Endothelial cell of umbilical vein (primary cell): ENCODE measurements at regions not wholly inside any gene's neighbourhood (a gene's known extent, or its start where the extent isn't known, plus 50 kb on each side); places are given as distances from the start of the nearest gene placed in this dataset.

ENCODE experiments used
- BruUV-seq: library from RNA; stranded (reverse); fragments of 400-500 nt; replicated peaks from 2 replicates; lab custom pipeline; 2021; lab: Mats Ljungman, UMichigan
- CTCF ChIA-PET: fragments of 300-600, 350-600 bp; sonication (Branson Sonifier 250); formaldehyde crosslinking; loops from one replicate; lab custom pipeline; 2021; ENCODE audit warnings: antibody characterized with exemption, inconsistent platforms; lab: Charles Lee
- POLR2A ChIA-PET: fragments of 300-600, 350-600 bp; sonication (Branson Sonifier 250); formaldehyde crosslinking; loops from one replicate; lab custom pipeline; 2021; ENCODE audit warnings: antibody characterized with exemption, inconsistent platforms; lab: Charles Lee
- DNase-seq: peaks from one replicate; pipeline ENCODE4 v3.0.0-alpha.2; 2011; ENCODE audit warnings: low read depth, low spot score
- FAIRE-seq: peaks from 2 replicates; lab custom pipeline; 2011; peaks lifted over from hg19 to GRCh38; lab: Jason Lieb, UNC
- H2AFZ ChIP-seq: 2 replicates; pipeline ENCODE4 v1.6.0; 2012; ENCODE audit warnings: low read depth, low read length, control low read depth, inconsistent platforms
- H3K27ac ChIP-seq: 2 replicates; pipeline ENCODE4 v1.5.1; 2011; ENCODE audit warnings: low read depth, mild to moderate bottlenecking, control low read depth, low read length, moderate library complexity; ENCODE audit not compliant: insufficient read depth
- H3K27me3 ChIP-seq, 2 experiments: 2 replicates each; pipeline versions ENCODE4 v1.6.0 to v1.6.1; 2011; ENCODE audit warnings: low read length in 2 of 2, mixed read lengths in 1 of 2; ENCODE audit not compliant: control insufficient read depth in 2 of 2, insufficient read depth in 2 of 2
- H3K36me3 ChIP-seq, 2 experiments: 2 replicates in 1 of 2; 3 replicates in 1 of 2; pipeline ENCODE4 v1.5.1; 2011; ENCODE audit warnings: low read length in 2 of 2, mild to moderate bottlenecking in 1 of 2, moderate library complexity in 1 of 2; ENCODE audit not compliant: control insufficient read depth in 2 of 2, insufficient read depth in 2 of 2; ENCODE audit errors: extremely low read depth in 1 of 2
- H3K4me1 ChIP-seq: 3 replicates; pipeline ENCODE4 v1.5.1; 2011; ENCODE audit warnings: mild to moderate bottlenecking, low read length; ENCODE audit not compliant: control insufficient read depth, insufficient read depth; ENCODE audit errors: extremely low read depth
- H3K4me2 ChIP-seq: 2 replicates; pipeline ENCODE4 v1.6.1; 2011; ENCODE audit warnings: low read length, control low read depth, mixed read lengths; ENCODE audit not compliant: insufficient read depth
- H3K4me3 ChIP-seq, 3 experiments: fragments of 200-600 bp in 1 of 3; sonication (generic), shearing (Covaris generic) in 1 of 3; replicated peaks in 1 of 3; 2 replicates each; pipeline ENCODE4 v1.5.1; 2011 to 2016; ENCODE audit warnings: control low read depth in 3 of 3, low read length in 3 of 3, mild to moderate bottlenecking in 2 of 3, inconsistent platforms in 1 of 3, low read depth in 1 of 3, moderate library complexity in 1 of 3; ENCODE audit not compliant: insufficient read depth in 1 of 3
- H3K79me2 ChIP-seq: 2 replicates; pipeline ENCODE4 v1.6.0; 2012; ENCODE audit warnings: low read length, inconsistent platforms; ENCODE audit not compliant: control insufficient read depth, insufficient read depth
- H3K9ac ChIP-seq: replicated peaks from 2 replicates; pipeline ENCODE3; 2011; ENCODE audit warnings: low read length, control low read depth; ENCODE audit not compliant: insufficient read depth; ENCODE audit errors: extremely low read depth
- H3K9me1 ChIP-seq: replicated peaks from 3 replicates; pipeline ENCODE4 v1.6.0; 2011; ENCODE audit warnings: mild to moderate bottlenecking, low read length; ENCODE audit not compliant: control insufficient read depth, insufficient read depth; ENCODE audit errors: extremely low read depth
- H3K9me3 ChIP-seq: replicated peaks from 2 replicates; pipeline ENCODE4 v1.5.1; 2012; ENCODE audit warnings: low read length, inconsistent platforms; ENCODE audit not compliant: control insufficient read depth, insufficient read depth
- H4K20me1 ChIP-seq: replicated peaks from 2 replicates; pipeline ENCODE3; 2011; ENCODE audit warnings: mild to moderate bottlenecking, low read length; ENCODE audit not compliant: control insufficient read depth, insufficient read depth; ENCODE audit errors: extremely low read depth
- EZH2 ChIP-seq: IDR thresholded peaks from 2 replicates; pipeline ENCODE4 v1.6.1; 2012; ENCODE audit warnings: borderline replicate concordance, low read depth, mild to moderate bottlenecking, moderate library complexity, low read length, inconsistent platforms; ENCODE audit not compliant: severe bottlenecking
- FOS ChIP-seq: IDR thresholded peaks from 2 replicates; pipeline ENCODE4 v1.6.1; 2011; ENCODE audit warnings: mild to moderate bottlenecking, low read length, moderate library complexity, borderline replicate concordance; ENCODE audit not compliant: insufficient read depth
- GATA2 ChIP-seq: IDR thresholded peaks from 2 replicates; pipeline ENCODE4 v1.7.0; 2011; ENCODE audit warnings: low read depth, mild to moderate bottlenecking, moderate library complexity, mixed read lengths, low read length; ENCODE audit not compliant: insufficient read length, insufficient read depth
- JUN ChIP-seq: IDR thresholded peaks from 2 replicates; pipeline ENCODE4 v1.6.1; 2011; ENCODE audit warnings: borderline replicate concordance, low read depth; ENCODE audit not compliant: insufficient read length, insufficient read depth
- MYC ChIP-seq: IDR thresholded peaks from one replicate; pipeline ENCODE4 v1.6.1; 2011; ENCODE audit warnings: mild to moderate bottlenecking, low read depth, low read length
- POLR2A ChIP-seq: IDR thresholded peaks from 2 replicates; pipeline ENCODE4 v1.6.1; 2012; ENCODE audit warnings: low read depth, mild to moderate bottlenecking, control low read depth, low read length
- POLR2AphosphoS5 ChIP-seq: IDR thresholded peaks from 2 replicates; pipeline ENCODE4 v1.6.1; 2012; ENCODE audit warnings: low read depth, mild to moderate bottlenecking, control low read depth, low read length, moderate library complexity; ENCODE audit not compliant: insufficient read depth
- dilution Hi-C: fragments of 300-500 bp; cut with MboI; formaldehyde crosslinking; loops from one replicate; pipeline ENCODE4 v1.15.0; 2019; ENCODE audit warnings: low sequenced_read_pairs; ENCODE audit not compliant: extremely low pct_ligation_motif_present
- intact Hi-C: fragments of 100-400 bp; cut with micrococcal nuclease; formaldehyde crosslinking; loops from one replicate; pipeline ENCODE4 v1.10.0; 2022
- TF ChIP-seq, protein P1 (sequence below): IDR thresholded peaks from 2 replicates; pipeline ENCODE4 v1.6.1; 2011; ENCODE audit not compliant: insufficient read depth, insufficient read length
- TF ChIP-seq, protein P2 (sequence below), 2 donors: IDR thresholded peaks; 1 replicate in 1 of 2; 2 replicates in 1 of 2; pipeline ENCODE4 v1.5.1; 2011; ENCODE audit warnings: low read length in 2 of 2, mild to moderate bottlenecking in 2 of 2, moderate library complexity in 2 of 2, control low read depth in 1 of 2, inconsistent platforms in 1 of 2, low read depth in 1 of 2; ENCODE audit not compliant: insufficient read depth in 1 of 2; ENCODE audit errors: extremely low read depth in 1 of 2

DNA sequence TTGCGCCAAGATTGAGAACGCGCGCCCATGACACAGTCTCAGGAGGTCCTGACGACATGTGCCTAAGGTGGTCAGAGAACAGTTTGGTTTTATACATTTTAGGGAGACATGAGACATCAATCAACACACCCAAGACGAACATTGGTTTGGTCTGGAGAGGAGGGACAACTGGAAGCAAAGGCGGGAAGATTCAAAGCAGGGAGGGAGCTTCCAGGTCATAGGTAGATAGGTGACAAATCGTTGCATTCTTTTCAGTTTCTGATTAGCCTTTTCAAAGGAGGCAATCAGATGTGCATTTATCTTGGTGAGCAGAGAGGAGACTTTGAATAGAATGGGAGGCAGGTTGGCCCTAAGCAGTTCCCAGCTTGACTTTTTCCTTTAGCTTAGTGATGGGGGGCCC is 828.4 kb upstream of the DPPA4 start:
- no peak overlapping the region for H3K4me2 ChIP-seq
- H3K4me1 ChIP-seq = no peaks in the 10 kb centered on the region
- BruUV-seq = no TSS peak
- H2AFZ ChIP-seq = no peak overlapping the region
- no peaks in the 10 kb centered on the region for H3K79me2 ChIP-seq
- H3K9me3 ChIP-seq = no peaks in the 10 kb centered on the region
- no peak overlapping the region for H3K27ac ChIP-seq
- no peaks in the 10 kb centered on the region for H3K36me3 ChIP-seq
- H3K4me3 ChIP-seq = no peak overlapping the region
- H4K20me1 ChIP-seq = no peaks in the 10 kb centered on the region
- FAIRE-seq (no peak), DNase-seq (no peak)
- intact Hi-C loops = no loop called here
- ChIA-PET POLR2A (interaction anchor here (0.6 kb wide), 1 partner anchor 407 kb away, joined by 10 read pairs; no protein-coding TSS in a partner anchor), CTCF (no interaction called here)
- no peak overlapping the region for H3K9ac ChIP-seq
- H3K9me1 ChIP-seq = no peaks in the 10 kb centered on the region
- dilution Hi-C loops = no loop called here
- TF ChIP-seq MYC (no peak), GATA2 (no peak), POLR2AphosphoS5 (no peak), JUN (no peak), EZH2 (no peak)
- TF ChIP-seq, protein P1, sequence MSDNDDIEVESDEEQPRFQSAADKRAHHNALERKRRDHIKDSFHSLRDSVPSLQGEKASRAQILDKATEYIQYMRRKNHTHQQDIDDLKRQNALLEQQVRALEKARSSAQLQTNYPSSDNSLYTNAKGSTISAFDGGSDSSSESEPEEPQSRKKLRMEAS = no peak
- TF ChIP-seq, protein P2, sequence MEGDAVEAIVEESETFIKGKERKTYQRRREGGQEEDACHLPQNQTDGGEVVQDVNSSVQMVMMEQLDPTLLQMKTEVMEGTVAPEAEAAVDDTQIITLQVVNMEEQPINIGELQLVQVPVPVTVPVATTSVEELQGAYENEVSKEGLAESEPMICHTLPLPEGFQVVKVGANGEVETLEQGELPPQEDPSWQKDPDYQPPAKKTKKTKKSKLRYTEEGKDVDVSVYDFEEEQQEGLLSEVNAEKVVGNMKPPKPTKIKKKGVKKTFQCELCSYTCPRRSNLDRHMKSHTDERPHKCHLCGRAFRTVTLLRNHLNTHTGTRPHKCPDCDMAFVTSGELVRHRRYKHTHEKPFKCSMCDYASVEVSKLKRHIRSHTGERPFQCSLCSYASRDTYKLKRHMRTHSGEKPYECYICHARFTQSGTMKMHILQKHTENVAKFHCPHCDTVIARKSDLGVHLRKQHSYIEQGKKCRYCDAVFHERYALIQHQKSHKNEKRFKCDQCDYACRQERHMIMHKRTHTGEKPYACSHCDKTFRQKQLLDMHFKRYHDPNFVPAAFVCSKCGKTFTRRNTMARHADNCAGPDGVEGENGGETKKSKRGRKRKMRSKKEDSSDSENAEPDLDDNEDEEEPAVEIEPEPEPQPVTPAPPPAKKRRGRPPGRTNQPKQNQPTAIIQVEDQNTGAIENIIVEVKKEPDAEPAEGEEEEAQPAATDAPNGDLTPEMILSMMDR (IDR thresholded peaks at IDR 0.05; ENCODE audit: extremely low read depth in 1 of 2, insufficient read depth in 1 of 2, low read depth in 1 of 2, low read length in 2 of 2) = no peak
- no peaks in the 10 kb centered on the region for H3K27me3 ChIP-seq

DNA sequence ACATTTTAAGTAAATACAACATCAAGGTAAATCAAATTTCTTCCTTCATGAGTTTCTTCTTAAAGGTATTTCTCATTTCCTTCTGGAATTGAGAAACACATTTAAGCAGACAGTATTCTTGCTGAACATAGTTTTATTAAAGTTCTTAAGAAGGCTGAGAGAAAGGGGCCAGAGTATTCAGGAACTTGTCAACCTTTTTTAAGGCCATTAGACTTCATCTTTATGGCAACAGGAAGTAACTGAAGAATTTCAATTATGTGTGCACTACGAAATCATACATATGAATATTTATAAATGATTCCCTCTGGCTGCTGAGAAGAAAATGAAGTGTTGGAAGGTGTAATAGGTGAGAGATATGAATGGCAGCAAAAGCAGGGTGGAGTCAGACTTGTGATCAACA is 829.4 kb upstream of the DPPA4 start:
- H4K20me1 ChIP-seq = no peaks in the 10 kb centered on the region
- H3K4me2 ChIP-seq = no peak overlapping the region
- TF ChIP-seq FOS (no peak), JUN (no peak), EZH2 (no peak), POLR2A (no peak), GATA2 (no peak), MYC (no peak), POLR2AphosphoS5 (no peak)
- TF ChIP-seq, protein P2 (IDR thresholded peaks at IDR 0.05; ENCODE audit: extremely low read depth in 1 of 2, insufficient read depth in 1 of 2, low read depth in 1 of 2, low read length in 2 of 2) = no peak
- TF ChIP-seq, protein P1 = no peak
- H3K27me3 ChIP-seq = no peaks in the 10 kb centered on the region
- no peak for DNase-seq
- ChIA-PET CTCF (no interaction called here), POLR2A (no interaction called here)
- H3K9me3 ChIP-seq = no peaks in the 10 kb centered on the region
- no peaks in the 10 kb centered on the region for H3K4me1 ChIP-seq
- intact Hi-C loops = no loop called here
- no peak overlapping the region for H3K4me3 ChIP-seq
- no peaks in the 10 kb centered on the region for H3K9me1 ChIP-seq
- no peak overlapping the region for H2AFZ ChIP-seq
- no peaks in the 10 kb centered on the region for H3K79me2 ChIP-seq
- BruUV-seq = no TSS peak
- dilution Hi-C loops = no loop called here
- no peak for FAIRE-seq
- no peak overlapping the region for H3K27ac ChIP-seq
- H3K36me3 ChIP-seq = no peaks in the 10 kb centered on the region
- no peak overlapping the region for H3K9ac ChIP-seq
